ENCODE measurements at regions not wholly inside any gene's neighbourhood (a gene's known extent, or its start where the extent isn't known, plus 50 kb on each side); places are given as distances from the start of the nearest gene placed in this dataset.

- no peak for DNase-seq
Measured at GRCh38 chr3:71887256-71887655, 102.3 kb upstream of the PROK2 start.

GRCh38 chr3:71885006-71885405 is 100.1 kb upstream of the PROK2 start:
- no peak for DNase-seq

GRCh38 chr3:71881732-71882131 is 96.8 kb upstream of the PROK2 start:
- no peak for DNase-seq

- no peak for DNase-seq
Measured at GRCh38 chr3:71881041-71881440, 96.1 kb upstream of the PROK2 start.

GRCh38 chr3:71879089-71879488 is 94.1 kb upstream of the PROK2 start:
- no peak for DNase-seq

GRCh38 chr3:71876135-71877105 is 91.5 kb upstream of the PROK2 start:
- DNase-seq: no peak

- peak; percentile 38 for DNase-seq
Measured at GRCh38 chr3:71875461-71875947, 90.6 kb upstream of the PROK2 start.

GRCh38 chr3:71874618-71875017 is 89.7 kb upstream of the PROK2 start:
- no peak for DNase-seq

- DNase-seq: no peak
Measured at GRCh38 chr3:71873093-71873611, 88.2 kb upstream of the PROK2 start.

- DNase-seq: no peak
Measured at GRCh38 chr3:71872256-71872655, 87.3 kb upstream of the PROK2 start.

- DNase-seq: no peak
Measured at GRCh38 chr3:71870966-71871512, 86.1 kb upstream of the PROK2 start.

- DNase-seq: no peak
Measured at GRCh38 chr3:71868876-71869275, 83.9 kb upstream of the PROK2 start.

- no peak for DNase-seq
Measured at GRCh38 chr3:71865727-71866126, 80.8 kb upstream of the PROK2 start.

GRCh38 chr3:71863563-71864190 is 78.7 kb upstream of the PROK2 start:
- no peak for DNase-seq

- DNase-seq: no peak
Measured at GRCh38 chr3:71862371-71863140, 77.6 kb upstream of the PROK2 start.

- no peak for DNase-seq
Measured at GRCh38 chr3:71859123-71859519, 74.2 kb upstream of the PROK2 start.

GRCh38 chr3:71858503-71859122 is 73.7 kb upstream of the PROK2 start:
- no peak for DNase-seq

- no peak for DNase-seq
Measured at GRCh38 chr3:71857956-71858355, 73.0 kb upstream of the PROK2 start.

- no peak for DNase-seq
Measured at GRCh38 chr3:71854706-71855105, 69.8 kb upstream of the PROK2 start.

GRCh38 chr3:71854096-71854495 is 69.1 kb upstream of the PROK2 start:
- DNase-seq: no peak

GRCh38 chr3:71851878-71852277 is 66.9 kb upstream of the PROK2 start:
- DNase-seq: no peak

GRCh38 chr3:71850654-71851053 is 65.7 kb upstream of the PROK2 start:
- DNase-seq: no peak
